IMR-90 (cell line): ENCODE measurements at regions not wholly inside any gene's neighbourhood (a gene's known extent, or its start where the extent isn't known, plus 50 kb on each side); places are given as distances from the start of the nearest gene placed in this dataset.

ENCODE experiments used
- CEBPB ChIP-seq: IDR thresholded peaks from 2 replicates; pipeline ENCODE4 v1.6.1; 2012; ENCODE audit warnings: low read depth, low read length, improper control_type of control experiment
- CTCF ChIP-seq: conservative IDR thresholded peaks from 2 replicates; pipeline ENCODE4 v1.5.1; 2012; ENCODE audit warnings: mild to moderate bottlenecking, low read depth, low read length, improper control_type of control experiment
- POLR2A ChIP-seq: IDR thresholded peaks from 2 replicates; pipeline ENCODE4 v1.6.1; 2012; ENCODE audit warnings: mild to moderate bottlenecking, low read depth, low read length
- RAD21 ChIP-seq: IDR thresholded peaks from 2 replicates; pipeline ENCODE4 v1.6.1; 2012; ENCODE audit warnings: low read length, improper control_type of control experiment
- SMC3 ChIP-seq: fragments of 150-350 bp; IDR thresholded peaks from 2 replicates; pipeline ENCODE4 v1.6.1; 2016; ENCODE audit warnings: low read depth, mild to moderate bottlenecking, antibody characterized with exemption, low read length, moderate library complexity

GRCh38 chr6:74607934-74608333, 597.9 kb downstream of the COL12A1 start:
- no peak for TF ChIP-seq CEBPB
- TF ChIP-seq CTCF = no peak
- no peak for TF ChIP-seq POLR2A
- no peak for TF ChIP-seq SMC3
- no peak for TF ChIP-seq RAD21
